ENCODE measurements at regions not wholly inside any gene's neighbourhood (a gene's known extent, or its start where the extent isn't known, plus 50 kb on each side); places are given as distances from the start of the nearest gene placed in this dataset.

DNA sequence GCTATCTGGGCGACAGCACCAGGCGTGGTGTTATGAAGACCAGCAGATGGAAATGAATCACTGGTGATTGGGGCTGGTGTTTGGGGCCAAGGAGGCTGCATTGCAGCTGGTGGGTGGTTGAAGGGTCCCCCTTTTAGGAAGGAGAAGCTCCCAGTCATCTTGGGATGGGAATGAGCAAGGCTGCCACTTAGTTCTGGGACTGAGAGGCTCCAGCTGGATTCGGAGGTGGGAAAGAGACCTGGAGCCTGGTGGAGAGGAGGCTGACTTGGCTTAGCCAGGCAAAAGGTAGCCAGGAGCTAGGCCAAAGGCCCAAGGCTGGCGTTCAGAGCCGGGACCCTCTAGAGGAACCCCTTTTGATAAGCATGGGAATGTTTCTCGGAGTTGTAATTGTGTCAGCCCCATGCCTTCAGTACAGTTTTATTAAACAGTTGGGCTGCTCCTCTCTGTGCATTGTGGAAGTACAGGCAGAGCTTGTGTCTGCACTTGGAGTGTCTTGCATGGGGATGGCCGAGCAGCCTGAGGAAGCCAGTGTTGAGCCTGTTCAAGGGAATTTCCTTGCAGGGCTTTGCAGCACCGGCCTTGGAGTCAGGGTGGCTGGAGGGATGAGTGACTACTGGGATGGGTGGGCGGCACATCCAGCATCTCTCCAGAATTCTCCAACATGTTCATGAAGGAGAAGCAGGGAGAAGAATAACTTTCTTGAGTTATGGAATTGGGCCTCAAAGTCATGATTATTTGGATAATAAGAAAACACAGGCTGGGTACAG is 234.9 kb downstream of the BAMBI start:
- 91% methylated on average over 9 of the region's 9 CpGs for WGBS
- Histone ChIP-seq H3K4me3 (no peak overlapping the region), H3K27ac (no peak overlapping the region), H3K36me3 (no peaks in the 10 kb centered on the region), H3K9me3 (no peaks in the 10 kb centered on the region), H3K27me3 (replicated peaks; ENCODE audit: insufficient read depth) (no peaks in the 10 kb centered on the region), H3K4me1 (replicated peaks) (no peaks in the 10 kb centered on the region)
- TF ChIP-seq, protein P1, sequence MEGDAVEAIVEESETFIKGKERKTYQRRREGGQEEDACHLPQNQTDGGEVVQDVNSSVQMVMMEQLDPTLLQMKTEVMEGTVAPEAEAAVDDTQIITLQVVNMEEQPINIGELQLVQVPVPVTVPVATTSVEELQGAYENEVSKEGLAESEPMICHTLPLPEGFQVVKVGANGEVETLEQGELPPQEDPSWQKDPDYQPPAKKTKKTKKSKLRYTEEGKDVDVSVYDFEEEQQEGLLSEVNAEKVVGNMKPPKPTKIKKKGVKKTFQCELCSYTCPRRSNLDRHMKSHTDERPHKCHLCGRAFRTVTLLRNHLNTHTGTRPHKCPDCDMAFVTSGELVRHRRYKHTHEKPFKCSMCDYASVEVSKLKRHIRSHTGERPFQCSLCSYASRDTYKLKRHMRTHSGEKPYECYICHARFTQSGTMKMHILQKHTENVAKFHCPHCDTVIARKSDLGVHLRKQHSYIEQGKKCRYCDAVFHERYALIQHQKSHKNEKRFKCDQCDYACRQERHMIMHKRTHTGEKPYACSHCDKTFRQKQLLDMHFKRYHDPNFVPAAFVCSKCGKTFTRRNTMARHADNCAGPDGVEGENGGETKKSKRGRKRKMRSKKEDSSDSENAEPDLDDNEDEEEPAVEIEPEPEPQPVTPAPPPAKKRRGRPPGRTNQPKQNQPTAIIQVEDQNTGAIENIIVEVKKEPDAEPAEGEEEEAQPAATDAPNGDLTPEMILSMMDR (IDR thresholded peaks at IDR 0.05): no peak
- no peak for TF ChIP-seq POLR2A (IDR thresholded peaks at IDR 0.05)
- intact Hi-C loops (cut with DNase I): no loop called here
- DNase-seq (ENCODE audit: low spot score): no peak

DNA sequence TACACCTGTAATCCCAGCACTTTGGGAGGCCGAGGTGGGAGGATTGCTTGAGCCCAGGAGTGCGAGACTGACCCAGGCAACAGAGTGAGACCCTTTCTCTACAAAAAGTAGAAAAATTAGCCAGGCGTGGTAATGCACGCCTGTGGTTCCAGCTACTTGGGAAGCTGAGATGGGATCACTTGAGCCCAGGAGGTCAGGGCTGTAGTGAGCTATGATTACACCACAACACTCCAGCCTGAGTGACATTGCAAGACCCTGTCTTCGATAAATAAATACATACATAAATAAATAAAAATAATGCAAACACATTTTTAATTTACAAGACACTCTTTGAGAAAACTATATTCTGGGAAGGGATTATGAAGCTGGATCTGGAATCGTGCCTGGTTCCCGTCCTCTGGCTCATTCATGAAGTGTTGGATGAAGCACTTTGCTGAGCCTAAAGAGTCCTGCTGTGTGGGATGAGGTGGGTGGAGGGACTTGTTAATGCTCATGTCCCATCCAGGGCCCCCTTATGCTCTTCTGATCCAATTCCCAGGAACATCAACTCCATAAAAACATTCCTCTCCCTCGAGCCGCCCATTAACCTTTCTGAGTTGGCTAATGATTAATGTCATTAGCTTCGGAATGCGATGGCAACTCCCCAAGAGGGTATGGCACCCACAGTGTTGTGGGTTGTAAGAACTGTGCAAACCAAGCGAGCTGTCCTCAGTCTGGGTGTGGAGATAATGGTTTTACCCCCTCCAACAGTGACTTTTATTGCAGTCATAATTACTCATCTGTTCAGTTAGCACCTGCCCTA is 236.3 kb downstream of the BAMBI start:
- H3K4me3 ChIP-seq: no peak overlapping the region
- no peak overlapping the region for H3K27ac ChIP-seq
- H3K27me3 ChIP-seq (replicated peaks; ENCODE audit: insufficient read depth): no peaks in the 10 kb centered on the region
- DNase-seq (ENCODE audit: low spot score): no peak
- H3K9me3 ChIP-seq: no peaks in the 10 kb centered on the region
- H3K4me1 ChIP-seq (replicated peaks): no peaks in the 10 kb centered on the region
- WGBS: 70% methylated on average over 12 of the region's 12 CpGs
- no peaks in the 10 kb centered on the region for H3K36me3 ChIP-seq
- intact Hi-C loops (cut with DNase I): no loop called here
- TF ChIP-seq, protein P1 (IDR thresholded peaks at IDR 0.05): no peak
- TF ChIP-seq POLR2AphosphoS5 (IDR thresholded peaks at IDR 0.05) (no peak), POLR2A (IDR thresholded peaks at IDR 0.05) (no peak)

DNA sequence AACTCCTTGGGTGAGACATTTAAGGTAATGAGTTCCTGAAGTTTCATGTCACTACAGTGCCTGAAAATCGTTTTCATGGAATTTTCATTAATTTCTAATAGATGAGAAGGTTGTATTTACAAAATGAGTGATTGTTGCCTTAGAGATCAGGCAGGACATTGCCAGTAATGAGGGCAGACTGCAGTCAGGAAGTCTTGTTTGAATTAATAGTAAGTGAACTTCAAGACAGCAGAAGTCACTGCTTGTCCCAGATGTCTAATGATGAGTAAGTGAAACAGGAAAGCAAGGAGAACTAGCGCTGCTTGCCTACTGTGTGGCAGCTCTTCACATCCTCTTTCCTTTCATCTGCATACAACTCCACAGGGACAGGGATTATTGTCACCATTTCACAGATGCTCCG is 237.4 kb downstream of the BAMBI start:
- no peaks in the 10 kb centered on the region for H3K27me3 ChIP-seq (replicated peaks; ENCODE audit: insufficient read depth)
- no peaks in the 10 kb centered on the region for H3K36me3 ChIP-seq
- intact Hi-C loops (cut with DNase I): no loop called here
- TF ChIP-seq, protein P1 (IDR thresholded peaks at IDR 0.05): no peak
- TF ChIP-seq POLR2AphosphoS5 (IDR thresholded peaks at IDR 0.05) (no peak), POLR2A (IDR thresholded peaks at IDR 0.05) (no peak)
- DNase-seq (ENCODE audit: low spot score): no peak
- H3K27ac ChIP-seq: no peak overlapping the region
- WGBS: 74% methylated on average over 3 of the region's 3 CpGs
- H3K4me1 ChIP-seq (replicated peaks): no peaks in the 10 kb centered on the region
- no peaks in the 10 kb centered on the region for H3K9me3 ChIP-seq
- no peak overlapping the region for H3K4me3 ChIP-seq

DNA sequence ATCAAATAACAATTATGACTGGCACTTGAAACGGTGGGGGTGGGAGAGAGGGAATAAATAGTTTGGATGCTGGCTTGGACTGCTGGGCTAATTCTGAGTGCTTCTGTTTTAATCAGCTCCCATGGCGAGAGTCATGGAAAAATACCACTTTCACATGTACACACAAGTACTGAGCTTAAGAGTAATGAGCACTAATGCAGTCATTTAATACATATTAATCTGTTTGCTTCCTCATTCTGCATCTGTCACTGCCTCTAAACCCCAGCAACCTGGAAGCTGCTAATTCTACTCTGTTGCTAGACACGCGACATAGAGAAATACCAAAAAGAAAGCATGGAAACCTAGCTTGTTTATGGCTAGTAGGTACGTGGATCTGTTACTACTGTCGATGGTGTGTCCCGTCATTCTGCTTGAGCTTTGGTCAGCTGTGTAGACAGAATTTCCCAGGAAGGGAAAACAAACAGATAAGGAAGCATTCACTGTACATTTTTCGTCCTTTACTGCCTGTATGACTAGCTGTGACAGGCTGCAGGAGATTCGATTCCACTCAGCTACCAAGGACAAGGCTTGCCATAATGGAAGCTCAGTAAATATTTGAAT is 238.8 kb downstream of the BAMBI start:
- Histone ChIP-seq H3K27ac (no peak overlapping the region), H3K4me3 (no peak overlapping the region), H3K27me3 (replicated peaks; ENCODE audit: insufficient read depth) (no peaks in the 10 kb centered on the region), H3K4me1 (replicated peaks) (no peaks in the 10 kb centered on the region), H3K36me3 (no peaks in the 10 kb centered on the region), H3K9me3 (no peaks in the 10 kb centered on the region)
- intact Hi-C loops (cut with DNase I): no loop called here
- 78% methylated on average over 9 of the region's 9 CpGs for WGBS
- TF ChIP-seq POLR2A (IDR thresholded peaks at IDR 0.05): no peak
- TF ChIP-seq, protein P1 (IDR thresholded peaks at IDR 0.05): no peak
- no peak for TF ChIP-seq POLR2AphosphoS5 (IDR thresholded peaks at IDR 0.05)
- no peak for DNase-seq (ENCODE audit: low spot score)
